HepG2 (cell line): ENCODE measurements at regions not wholly inside any gene's neighbourhood (a gene's known extent, or its start where the extent isn't known, plus 50 kb on each side); places are given as distances from the start of the nearest gene placed in this dataset.

Experiments used
- BHLHE40 ChIP-seq: IDR thresholded peaks from 2 replicates; pipeline ENCODE4 v1.6.1; 2011; ENCODE audit warnings: low read length, improper control_type of control experiment
- ELF3 ChIP-seq: IDR thresholded peaks from 2 replicates; pipeline ENCODE4 v1.6.1; 2016; ENCODE audit warnings: missing genetic modification reagents, missing compliant biosample characterization
- FOSL2 ChIP-seq: sonication (generic); formaldehyde crosslinking; IDR thresholded peaks from 2 replicates; pipeline ENCODE4 v1.4.0; 2020; ENCODE audit warnings: missing genetic modification reagents
- GABPA ChIP-seq, 2 experiments: IDR thresholded peaks; 2 replicates each; pipeline ENCODE4 v1.6.1; 2011 to 2016; ENCODE audit warnings: low read depth in 2 of 2, low read length in 1 of 2, missing biosample characterization in 1 of 2, missing genetic modification characterization in 1 of 2
- HDAC1 ChIP-seq: sonication (generic); formaldehyde crosslinking; IDR thresholded peaks from 2 replicates; pipeline ENCODE4 v1.5.1; 2020; ENCODE audit warnings: mild to moderate bottlenecking, missing genetic modification reagents
- ISL2 ChIP-seq: sonication (generic); formaldehyde crosslinking; IDR thresholded peaks from 2 replicates; pipeline ENCODE4 v1.5.0; 2020; ENCODE audit warnings: missing genetic modification reagents
- JUND ChIP-seq: sonication (generic); formaldehyde crosslinking; IDR thresholded peaks from 2 replicates; pipeline ENCODE4 v1.8.0; 2022; ENCODE audit warnings: mild to moderate bottlenecking, missing genetic modification reagents
- MIER2 ChIP-seq: IDR thresholded peaks from 2 replicates; pipeline ENCODE4 v1.6.1; 2016; ENCODE audit warnings: missing biosample characterization, missing genetic modification reagents
- SIX1 ChIP-seq: sonication (generic); formaldehyde crosslinking; IDR thresholded peaks from 2 replicates; pipeline ENCODE4 v1.4.0; 2020; ENCODE audit warnings: missing genetic modification reagents, borderline replicate concordance
- SMAD1 ChIP-seq: sonication (generic); formaldehyde crosslinking; IDR thresholded peaks from 2 replicates; pipeline ENCODE4 v1.4.0; 2020; ENCODE audit warnings: missing genetic modification reagents, low read depth, mild to moderate bottlenecking, borderline replicate concordance
- SMAD3 ChIP-seq: sonication (generic); formaldehyde crosslinking; IDR thresholded peaks from 2 replicates; pipeline ENCODE4 v1.4.0; 2020; ENCODE audit warnings: missing genetic modification reagents
- TAF15 ChIP-seq: fragments of 200-400 bp; formaldehyde crosslinking; IDR thresholded peaks from one replicate; pipeline ENCODE4 v1.6.1; 2018; ENCODE audit warnings: mild to moderate bottlenecking, low read depth, low read length; ENCODE audit not compliant: poor library complexity, severe bottlenecking
- YY1 ChIP-seq: IDR thresholded peaks from 2 replicates; pipeline ENCODE4 v1.6.1; 2011; ENCODE audit warnings: low read length, low read depth, moderate library complexity, mild to moderate bottlenecking; ENCODE audit not compliant: insufficient read depth, insufficient replicate concordance
- ZBTB38 ChIP-seq: sonication (generic); formaldehyde crosslinking; IDR thresholded peaks from 2 replicates; pipeline ENCODE4 v1.5.1; 2020; ENCODE audit warnings: mild to moderate bottlenecking, missing genetic modification reagents
- ZNF331 ChIP-seq: sonication (generic); formaldehyde crosslinking; IDR thresholded peaks from 2 replicates; pipeline ENCODE4 v1.4.0; 2020; ENCODE audit warnings: missing genetic modification reagents
- ZNF44 ChIP-seq: sonication (generic); formaldehyde crosslinking; IDR thresholded peaks from 2 replicates; pipeline ENCODE4 v1.5.1; 2020; ENCODE audit warnings: mild to moderate bottlenecking, missing genetic modification reagents
- ZNF460 ChIP-seq: sonication (generic); formaldehyde crosslinking; IDR thresholded peaks from 2 replicates; pipeline ENCODE4 v1.5.1; 2020; ENCODE audit warnings: missing genetic modification reagents, mild to moderate bottlenecking, borderline replicate concordance
- ZNF589 ChIP-seq: sonication (generic); formaldehyde crosslinking; conservative IDR thresholded peaks from 2 replicates; pipeline ENCODE4 v1.8.0; 2022; ENCODE audit warnings: mild to moderate bottlenecking, moderate library complexity, missing genetic modification reagents
- ZNF780A ChIP-seq: sonication (generic); formaldehyde crosslinking; IDR thresholded peaks from 2 replicates; pipeline ENCODE4 v1.8.0; 2022; ENCODE audit warnings: mild to moderate bottlenecking, missing genetic modification reagents, moderate library complexity
- ZSCAN25 ChIP-seq: sonication (generic); formaldehyde crosslinking; IDR thresholded peaks from 2 replicates; pipeline ENCODE4 v1.8.0; 2022; ENCODE audit warnings: mild to moderate bottlenecking, missing genetic modification reagents
- TF ChIP-seq, protein P1 (sequence below): sonication (generic); formaldehyde crosslinking; IDR thresholded peaks from 2 replicates; pipeline ENCODE4 v1.5.0; 2020; ENCODE audit warnings: mild to moderate bottlenecking, missing genetic modification reagents, moderate library complexity
- TF ChIP-seq, protein P2 (sequence below): sonication (generic); formaldehyde crosslinking; IDR thresholded peaks from 2 replicates; pipeline ENCODE4; 2020; ENCODE audit warnings: missing genetic modification reagents, mild to moderate bottlenecking, borderline replicate concordance
- TF ChIP-seq, protein P3 (sequence below): sonication (generic); formaldehyde crosslinking; IDR thresholded peaks from 2 replicates; pipeline ENCODE4 v1.4.0; 2020; ENCODE audit warnings: mild to moderate bottlenecking, missing genetic modification reagents
- TF ChIP-seq, protein P4 (sequence below): IDR thresholded peaks from 2 replicates; pipeline ENCODE4 v1.6.1; 2012; ENCODE audit warnings: inconsistent platforms

DNA sequence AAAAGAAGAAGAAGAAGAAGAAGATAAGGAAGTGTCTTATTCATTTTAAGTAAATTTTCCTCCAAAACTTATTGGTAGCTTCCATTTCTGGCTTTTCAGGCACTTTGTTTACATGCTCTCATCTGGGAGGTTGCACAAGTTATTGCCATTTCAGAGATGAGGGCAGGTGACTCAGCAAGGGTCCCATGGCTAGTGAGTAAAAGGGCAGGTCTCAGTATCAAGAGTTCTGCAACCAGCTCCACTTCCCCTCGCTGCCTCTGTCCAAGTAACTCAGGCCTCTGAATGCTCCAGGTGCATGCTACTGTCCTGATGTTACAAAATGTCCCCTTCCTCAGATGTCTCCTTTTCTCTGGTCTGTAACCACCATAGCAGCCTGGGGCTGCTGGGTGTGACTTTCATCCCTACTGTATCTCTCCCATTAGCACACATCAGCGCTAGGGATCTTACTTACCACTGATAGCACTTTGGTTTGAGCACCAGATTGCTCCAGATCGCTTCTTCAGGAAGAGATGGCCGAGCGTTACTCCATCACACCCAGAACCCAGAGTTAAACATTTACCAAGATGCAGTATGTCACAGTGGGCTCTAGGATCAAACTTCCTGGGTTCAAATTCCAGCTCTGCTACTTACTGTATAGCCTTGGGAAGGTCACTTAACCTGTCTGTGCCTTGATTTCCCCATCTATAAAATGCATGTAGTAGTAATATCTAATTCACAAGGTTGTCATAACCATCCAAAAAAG is 57.4 kb upstream of the LAPTM4A start (continued):
- TF ChIP-seq BHLHE40 (no peak), ZNF589 (CRISPR knock-in tag) (no peak), SMAD3 (CRISPR knock-in tag) (0 out of 2 replicates have a peak, but pooled peaks have one; percentile 56), ZNF331 (CRISPR knock-in tag) (0 out of 2 replicates have a peak, but pooled peaks have one; percentile 7), GABPA (IDR thresholded peaks at IDR 0.05; ENCODE audit: low read depth, low read length) (no peak), GABPA (CRISPR knock-in tag; IDR thresholded peaks at IDR 0.05; ENCODE audit: low read depth) (peak; percentile 21; the same call in 1 of the 2 replicates), ZBTB38 (CRISPR knock-in tag) (peak; percentile 58; the same call in 1 of the 2 replicates), ELF3 (CRISPR knock-in tag) (0 out of 2 replicates have a peak, but pooled peaks have one; percentile 18), ZNF780A (CRISPR knock-in tag) (no peak), ZSCAN25 (CRISPR knock-in tag) (0 out of 2 replicates have a peak, but pooled peaks have one; percentile 44), SMAD1 (CRISPR knock-in tag) (peak; percentile 29; the same call in 1 of the 2 replicates), TAF15 (no peak), ZNF44 (CRISPR knock-in tag) (peak; percentile 13; the same call in 1 of the 2 replicates), SIX1 (CRISPR knock-in tag) (no peak), FOSL2 (CRISPR knock-in tag) (peak; percentile 96), MIER2 (0 out of 2 replicates have a peak, but pooled peaks have one; percentile 12), ZNF460 (CRISPR knock-in tag) (no peak), ISL2 (CRISPR knock-in tag) (peak; percentile 39; the same call in 1 of the 2 replicates), HDAC1 (CRISPR knock-in tag) (peak; percentile 39), JUND (CRISPR knock-in tag) (peak; percentile 43; the same call in 1 of the 2 replicates), YY1 (peak; percentile 19)
- TF ChIP-seq, protein P1, sequence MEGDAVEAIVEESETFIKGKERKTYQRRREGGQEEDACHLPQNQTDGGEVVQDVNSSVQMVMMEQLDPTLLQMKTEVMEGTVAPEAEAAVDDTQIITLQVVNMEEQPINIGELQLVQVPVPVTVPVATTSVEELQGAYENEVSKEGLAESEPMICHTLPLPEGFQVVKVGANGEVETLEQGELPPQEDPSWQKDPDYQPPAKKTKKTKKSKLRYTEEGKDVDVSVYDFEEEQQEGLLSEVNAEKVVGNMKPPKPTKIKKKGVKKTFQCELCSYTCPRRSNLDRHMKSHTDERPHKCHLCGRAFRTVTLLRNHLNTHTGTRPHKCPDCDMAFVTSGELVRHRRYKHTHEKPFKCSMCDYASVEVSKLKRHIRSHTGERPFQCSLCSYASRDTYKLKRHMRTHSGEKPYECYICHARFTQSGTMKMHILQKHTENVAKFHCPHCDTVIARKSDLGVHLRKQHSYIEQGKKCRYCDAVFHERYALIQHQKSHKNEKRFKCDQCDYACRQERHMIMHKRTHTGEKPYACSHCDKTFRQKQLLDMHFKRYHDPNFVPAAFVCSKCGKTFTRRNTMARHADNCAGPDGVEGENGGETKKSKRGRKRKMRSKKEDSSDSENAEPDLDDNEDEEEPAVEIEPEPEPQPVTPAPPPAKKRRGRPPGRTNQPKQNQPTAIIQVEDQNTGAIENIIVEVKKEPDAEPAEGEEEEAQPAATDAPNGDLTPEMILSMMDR (CRISPR knock-in tag): peak; percentile 22; the same call in 1 of the 2 replicates
- TF ChIP-seq, protein P2, sequence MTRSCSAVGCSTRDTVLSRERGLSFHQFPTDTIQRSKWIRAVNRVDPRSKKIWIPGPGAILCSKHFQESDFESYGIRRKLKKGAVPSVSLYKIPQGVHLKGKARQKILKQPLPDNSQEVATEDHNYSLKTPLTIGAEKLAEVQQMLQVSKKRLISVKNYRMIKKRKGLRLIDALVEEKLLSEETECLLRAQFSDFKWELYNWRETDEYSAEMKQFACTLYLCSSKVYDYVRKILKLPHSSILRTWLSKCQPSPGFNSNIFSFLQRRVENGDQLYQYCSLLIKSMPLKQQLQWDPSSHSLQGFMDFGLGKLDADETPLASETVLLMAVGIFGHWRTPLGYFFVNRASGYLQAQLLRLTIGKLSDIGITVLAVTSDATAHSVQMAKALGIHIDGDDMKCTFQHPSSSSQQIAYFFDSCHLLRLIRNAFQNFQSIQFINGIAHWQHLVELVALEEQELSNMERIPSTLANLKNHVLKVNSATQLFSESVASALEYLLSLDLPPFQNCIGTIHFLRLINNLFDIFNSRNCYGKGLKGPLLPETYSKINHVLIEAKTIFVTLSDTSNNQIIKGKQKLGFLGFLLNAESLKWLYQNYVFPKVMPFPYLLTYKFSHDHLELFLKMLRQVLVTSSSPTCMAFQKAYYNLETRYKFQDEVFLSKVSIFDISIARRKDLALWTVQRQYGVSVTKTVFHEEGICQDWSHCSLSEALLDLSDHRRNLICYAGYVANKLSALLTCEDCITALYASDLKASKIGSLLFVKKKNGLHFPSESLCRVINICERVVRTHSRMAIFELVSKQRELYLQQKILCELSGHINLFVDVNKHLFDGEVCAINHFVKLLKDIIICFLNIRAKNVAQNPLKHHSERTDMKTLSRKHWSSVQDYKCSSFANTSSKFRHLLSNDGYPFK (CRISPR knock-in tag): peak; percentile 53; the same call in 1 of the 2 replicates
- TF ChIP-seq, protein P3, sequence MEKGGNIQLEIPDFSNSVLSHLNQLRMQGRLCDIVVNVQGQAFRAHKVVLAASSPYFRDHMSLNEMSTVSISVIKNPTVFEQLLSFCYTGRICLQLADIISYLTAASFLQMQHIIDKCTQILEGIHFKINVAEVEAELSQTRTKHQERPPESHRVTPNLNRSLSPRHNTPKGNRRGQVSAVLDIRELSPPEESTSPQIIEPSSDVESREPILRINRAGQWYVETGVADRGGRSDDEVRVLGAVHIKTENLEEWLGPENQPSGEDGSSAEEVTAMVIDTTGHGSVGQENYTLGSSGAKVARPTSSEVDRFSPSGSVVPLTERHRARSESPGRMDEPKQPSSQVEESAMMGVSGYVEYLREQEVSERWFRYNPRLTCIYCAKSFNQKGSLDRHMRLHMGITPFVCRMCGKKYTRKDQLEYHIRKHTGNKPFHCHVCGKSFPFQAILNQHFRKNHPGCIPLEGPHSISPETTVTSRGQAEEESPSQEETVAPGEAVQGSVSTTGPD: no peak
- TF ChIP-seq, protein P4, sequence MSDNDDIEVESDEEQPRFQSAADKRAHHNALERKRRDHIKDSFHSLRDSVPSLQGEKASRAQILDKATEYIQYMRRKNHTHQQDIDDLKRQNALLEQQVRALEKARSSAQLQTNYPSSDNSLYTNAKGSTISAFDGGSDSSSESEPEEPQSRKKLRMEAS: peak; percentile 38; the same call in 1 of the 2 replicates
